ENCODE measurements at regions not wholly inside any gene's neighbourhood (a gene's known extent, or its start where the extent isn't known, plus 50 kb on each side); places are given as distances from the start of the nearest gene placed in this dataset.

DNA sequence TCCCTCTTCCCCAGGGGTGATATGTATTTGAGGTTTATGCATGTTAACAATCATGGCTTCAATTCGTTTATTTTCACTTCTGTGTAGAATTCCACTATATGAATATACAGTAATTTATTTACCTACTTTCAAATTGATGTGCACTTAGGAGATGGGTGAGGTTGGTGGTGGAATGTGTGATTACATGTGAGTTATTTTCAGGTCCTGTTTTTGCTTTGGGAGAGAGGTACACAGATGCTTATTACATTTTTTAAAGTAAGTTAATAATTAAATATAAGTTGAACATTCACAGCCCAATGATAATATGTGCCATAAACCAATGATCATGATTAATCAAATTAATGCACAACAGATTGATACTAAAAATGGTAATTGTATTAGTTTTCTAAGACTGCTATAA is 79.5 kb downstream of the SPRY1 start:
- Histone ChIP-seq H3K4me3 (ENCODE audit: extremely low read depth, insufficient read depth, low read length, poor library complexity, severe bottlenecking) (no peak overlapping the region), H3K4me1 (ENCODE audit: control insufficient read depth, insufficient read depth, low read length, poor library complexity, severe bottlenecking) (peaks cover 19% of the 10 kb centered on the region), H3K36me3 (ENCODE audit: control insufficient read depth, insufficient read depth, low read length) (no peaks in the 10 kb centered on the region), H3K9me3 (ENCODE audit: control insufficient read depth, low read length) (no peaks in the 10 kb centered on the region), H3K27ac (ENCODE audit: low read depth, low read length, severe bottlenecking) (no peak overlapping the region)
- no CpG with 5 or more reads among the region's 1 CpG for WGBS, 2 experiments (ENCODE audit: insufficient coverage in 2 of 2)

DNA sequence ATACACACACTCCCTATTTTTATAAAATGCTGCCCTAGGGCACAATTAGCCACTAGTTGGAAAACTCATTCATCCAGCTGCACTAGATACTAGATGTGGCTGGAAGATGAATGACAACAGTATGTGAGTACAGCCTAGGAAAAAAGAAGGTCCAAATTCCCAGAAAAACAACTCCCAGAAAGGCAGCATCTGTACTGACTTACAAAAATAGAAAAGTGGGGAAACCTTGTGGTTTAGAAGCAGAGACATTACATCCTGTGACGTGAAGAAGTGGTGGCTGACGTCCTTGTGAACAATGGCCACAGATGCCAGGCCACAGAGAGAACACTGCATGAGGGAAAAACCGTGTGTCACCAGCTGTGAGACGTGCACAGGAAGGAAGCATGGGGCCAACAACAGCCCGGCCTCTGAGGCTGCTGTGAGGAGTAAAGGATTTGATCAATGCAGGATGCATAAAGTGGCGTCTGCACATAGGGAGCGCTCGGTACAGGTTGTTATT is 81.2 kb downstream of the SPRY1 start:
- 63 to 75% methylated on average over 4 to 6 of the region's 8 CpGs for WGBS, 2 experiments (ENCODE audit: insufficient coverage in 2 of 2)
- no peaks in the 10 kb centered on the region for H3K36me3 ChIP-seq (ENCODE audit: control insufficient read depth, insufficient read depth, low read length)
- H3K27ac ChIP-seq (ENCODE audit: low read depth, low read length, severe bottlenecking) = no peak overlapping the region
- peaks cover 19% of the 10 kb centered on the region for H3K4me1 ChIP-seq (ENCODE audit: control insufficient read depth, insufficient read depth, low read length, poor library complexity, severe bottlenecking)
- no peak overlapping the region for H3K4me3 ChIP-seq (ENCODE audit: extremely low read depth, insufficient read depth, low read length, poor library complexity, severe bottlenecking)
- no peaks in the 10 kb centered on the region for H3K9me3 ChIP-seq (ENCODE audit: control insufficient read depth, low read length)

DNA sequence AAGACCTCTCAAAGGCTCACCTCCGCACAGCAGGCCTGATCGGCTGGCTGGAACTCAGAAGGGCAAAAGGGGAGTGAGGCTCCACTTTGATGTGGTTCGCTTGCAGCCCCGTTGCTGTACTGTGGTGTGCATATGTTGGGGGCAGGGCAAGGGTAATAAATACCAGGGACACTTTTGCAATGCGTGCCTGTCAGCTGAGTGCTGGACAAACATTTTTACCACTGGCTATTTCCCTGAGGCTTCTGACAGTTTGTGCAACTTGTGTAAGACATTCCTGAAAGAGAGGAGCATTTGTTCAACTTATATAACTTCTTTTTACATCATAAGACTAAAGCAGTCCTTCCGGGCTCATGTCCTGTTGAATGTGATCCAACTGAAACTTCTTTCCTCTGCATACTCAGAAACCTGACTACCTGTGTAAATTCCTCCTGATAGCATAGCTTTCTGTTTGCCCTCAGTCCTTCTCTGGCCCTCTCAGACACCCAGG is 82.3 kb downstream of the SPRY1 start:
- H3K4me1 ChIP-seq (ENCODE audit: control insufficient read depth, insufficient read depth, low read length, poor library complexity, severe bottlenecking) = peaks cover 19% of the 10 kb centered on the region
- no peaks in the 10 kb centered on the region for H3K9me3 ChIP-seq (ENCODE audit: control insufficient read depth, low read length)
- 63 to 75% methylated on average over 2 to 3 of the region's 6 CpGs for WGBS, 2 experiments (ENCODE audit: insufficient coverage in 2 of 2)
- no peak overlapping the region for H3K4me3 ChIP-seq (ENCODE audit: extremely low read depth, insufficient read depth, low read length, poor library complexity, severe bottlenecking)
- no peaks in the 10 kb centered on the region for H3K36me3 ChIP-seq (ENCODE audit: control insufficient read depth, insufficient read depth, low read length)
- H3K27ac ChIP-seq (ENCODE audit: low read depth, low read length, severe bottlenecking) = peak overlapping the region; percentile 57

DNA sequence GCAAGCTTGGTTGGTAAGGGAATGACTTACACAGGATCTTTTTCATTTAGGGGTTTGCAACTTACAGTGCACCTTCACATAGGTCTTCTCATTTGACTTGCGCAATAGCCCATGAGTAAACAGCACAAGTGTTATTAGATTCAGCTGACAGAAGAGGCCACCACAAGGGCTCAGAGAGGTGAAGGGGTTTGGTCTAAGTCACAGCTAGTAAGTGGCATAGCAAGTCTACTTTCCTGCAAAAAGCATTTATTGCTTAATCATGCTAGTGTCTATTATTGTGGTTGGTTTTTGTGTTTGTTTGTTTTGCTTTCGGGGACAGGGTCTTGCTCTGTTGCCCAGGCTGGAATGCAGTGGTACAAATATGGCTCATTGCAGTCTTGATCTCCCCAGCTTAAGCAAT is 83.3 kb downstream of the SPRY1 start:
- peaks cover 19% of the 10 kb centered on the region for H3K4me1 ChIP-seq (ENCODE audit: control insufficient read depth, insufficient read depth, low read length, poor library complexity, severe bottlenecking)
- WGBS, 2 experiments (ENCODE audit: insufficient coverage in 2 of 2) = 100% methylated on average over 1 of the region's 2 CpGs
- no peaks in the 10 kb centered on the region for H3K36me3 ChIP-seq (ENCODE audit: control insufficient read depth, insufficient read depth, low read length)
- no peaks in the 10 kb centered on the region for H3K9me3 ChIP-seq (ENCODE audit: control insufficient read depth, low read length)
- H3K27ac ChIP-seq (ENCODE audit: low read depth, low read length, severe bottlenecking) = no peak overlapping the region
- H3K4me3 ChIP-seq (ENCODE audit: extremely low read depth, insufficient read depth, low read length, poor library complexity, severe bottlenecking) = no peak overlapping the region

DNA sequence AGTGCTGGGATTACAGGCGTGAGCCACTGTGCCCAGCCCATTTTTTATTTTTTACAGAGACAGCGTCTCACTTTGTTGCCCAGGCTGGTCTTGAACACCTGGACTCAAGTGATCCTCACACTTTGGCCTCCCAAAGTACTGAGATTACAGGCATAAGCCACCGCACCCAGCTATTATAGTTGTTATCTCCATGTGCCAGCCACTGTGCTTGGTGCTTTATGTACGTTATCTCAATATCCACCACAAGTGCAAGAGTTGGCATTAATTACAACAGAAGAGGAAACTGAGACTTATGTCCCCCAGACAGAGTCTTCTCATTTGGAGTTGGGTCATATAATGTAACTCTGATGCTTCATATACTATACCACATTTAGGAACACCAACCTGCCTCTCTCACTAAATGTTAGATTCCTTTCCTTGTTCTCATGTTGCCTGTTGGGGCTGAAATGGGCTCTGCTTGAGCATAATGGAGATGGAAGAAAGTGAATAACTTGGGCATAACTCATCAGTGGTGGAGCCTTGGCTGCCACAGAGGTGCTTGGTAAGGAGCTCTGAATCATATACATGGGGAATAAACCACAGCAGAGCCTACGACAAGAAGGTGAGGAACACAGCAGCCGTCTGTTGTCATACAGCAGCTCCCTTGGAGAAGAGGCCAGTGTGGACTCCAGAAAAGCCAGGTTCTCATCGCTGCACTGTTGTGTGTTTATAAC is 84.3 kb downstream of the SPRY1 start:
- WGBS, 2 experiments (ENCODE audit: insufficient coverage in 2 of 2) = 73 to 75% methylated on average over 6 of the region's 7 CpGs
- Histone ChIP-seq H3K27ac (ENCODE audit: low read depth, low read length, severe bottlenecking) (no peak overlapping the region), H3K9me3 (ENCODE audit: control insufficient read depth, low read length) (no peaks in the 10 kb centered on the region), H3K36me3 (ENCODE audit: control insufficient read depth, insufficient read depth, low read length) (no peaks in the 10 kb centered on the region), H3K4me1 (ENCODE audit: control insufficient read depth, insufficient read depth, low read length, poor library complexity, severe bottlenecking) (peaks cover 19% of the 10 kb centered on the region), H3K4me3 (ENCODE audit: extremely low read depth, insufficient read depth, low read length, poor library complexity, severe bottlenecking) (no peak overlapping the region)

DNA sequence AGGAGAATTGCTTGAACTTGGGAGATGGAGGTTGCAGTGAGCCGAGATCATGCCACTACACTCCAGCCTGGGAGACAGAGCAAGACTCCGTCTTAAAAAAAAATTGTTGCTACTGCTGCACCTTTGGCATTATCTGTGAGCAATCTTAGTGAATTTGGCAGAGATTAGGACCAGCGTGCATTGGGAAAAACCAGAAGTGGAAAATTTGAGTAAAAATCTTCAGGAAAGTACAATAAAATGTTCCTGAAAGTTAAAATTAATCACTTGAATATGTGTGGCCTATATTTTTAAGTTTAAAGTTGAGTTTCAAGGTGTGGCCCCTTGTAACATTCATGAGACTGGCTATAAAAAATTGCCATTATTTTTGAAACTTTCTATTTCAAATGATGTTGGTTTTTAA is 85.1 kb downstream of the SPRY1 start:
- Histone ChIP-seq H3K9me3 (ENCODE audit: control insufficient read depth, low read length) (no peaks in the 10 kb centered on the region), H3K27ac (ENCODE audit: low read depth, low read length, severe bottlenecking) (no peak overlapping the region), H3K36me3 (ENCODE audit: control insufficient read depth, insufficient read depth, low read length) (no peaks in the 10 kb centered on the region), H3K4me3 (ENCODE audit: extremely low read depth, insufficient read depth, low read length, poor library complexity, severe bottlenecking) (no peak overlapping the region), H3K4me1 (ENCODE audit: control insufficient read depth, insufficient read depth, low read length, poor library complexity, severe bottlenecking) (peaks cover 19% of the 10 kb centered on the region)
- 96 to 97% methylated on average over 3 of the region's 3 CpGs for WGBS, 2 experiments (ENCODE audit: insufficient coverage in 2 of 2)

DNA sequence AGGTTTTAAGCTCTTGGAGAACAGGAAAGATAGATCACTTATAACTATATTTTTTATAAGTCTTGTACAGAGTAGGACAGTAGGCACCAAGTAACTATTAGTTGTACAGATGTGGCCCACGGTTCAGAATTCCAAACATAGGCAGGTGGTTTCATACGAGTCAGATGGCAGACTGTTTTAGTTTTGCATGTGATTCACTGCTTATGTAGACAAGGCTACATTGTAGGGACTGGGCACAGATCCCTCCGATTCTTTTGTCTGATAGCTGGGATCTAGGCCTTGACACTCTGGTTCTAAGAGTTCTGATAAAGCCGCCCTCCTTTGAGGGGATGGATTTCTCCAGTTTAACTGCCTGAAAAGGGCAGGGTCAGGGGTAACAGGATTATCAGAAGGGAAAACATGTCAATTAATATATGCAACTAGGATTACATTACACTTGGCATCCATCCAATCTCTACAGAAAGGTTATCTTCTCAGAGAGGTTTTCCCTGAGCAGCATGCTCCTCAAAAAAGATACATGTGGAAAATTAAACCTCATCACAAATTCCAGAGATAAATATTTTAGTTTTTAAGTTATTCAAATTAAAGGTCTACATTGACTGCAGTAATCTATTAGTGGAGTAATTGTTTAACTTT is 87.8 kb downstream of the SPRY1 start:
- peaks cover 8% of the 10 kb centered on the region for H3K4me1 ChIP-seq (ENCODE audit: control insufficient read depth, insufficient read depth, low read length, poor library complexity, severe bottlenecking)
- 92 to 95% methylated on average over 3 to 4 of the region's 4 CpGs for WGBS, 2 experiments (ENCODE audit: insufficient coverage in 2 of 2)
- H3K36me3 ChIP-seq (ENCODE audit: control insufficient read depth, insufficient read depth, low read length) = no peaks in the 10 kb centered on the region
- no peak overlapping the region for H3K27ac ChIP-seq (ENCODE audit: low read depth, low read length, severe bottlenecking)
- H3K4me3 ChIP-seq (ENCODE audit: extremely low read depth, insufficient read depth, low read length, poor library complexity, severe bottlenecking) = no peak overlapping the region
- H3K9me3 ChIP-seq (ENCODE audit: control insufficient read depth, low read length) = no peaks in the 10 kb centered on the region

DNA sequence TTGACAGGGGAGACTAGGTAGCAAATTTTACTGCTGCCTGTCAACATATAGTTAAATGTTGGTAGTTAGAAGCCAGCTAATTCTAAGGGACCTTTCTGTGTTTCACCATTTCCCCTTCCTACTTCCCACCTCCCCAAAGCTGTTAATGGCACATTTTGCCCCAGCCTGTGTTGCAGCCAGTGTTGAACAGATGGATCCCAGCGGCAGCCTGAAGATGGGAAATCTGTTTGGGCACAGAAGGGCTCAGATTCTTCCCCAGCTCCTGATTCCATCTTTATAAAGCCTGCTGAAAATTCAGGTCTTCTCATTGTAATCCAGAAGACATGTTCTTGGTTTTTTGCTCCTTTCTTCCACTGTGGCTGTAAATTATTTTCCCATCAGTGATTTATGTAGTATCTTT is 89.0 kb downstream of the SPRY1 start:
- WGBS, 2 experiments (ENCODE audit: insufficient coverage in 2 of 2) = 63% methylated on average over 1 of the region's 1 CpG; no CpG with 5 or more reads in 1 of the 2 experiments
- no peaks in the 10 kb centered on the region for H3K4me1 ChIP-seq (ENCODE audit: control insufficient read depth, insufficient read depth, low read length, poor library complexity, severe bottlenecking)

DNA sequence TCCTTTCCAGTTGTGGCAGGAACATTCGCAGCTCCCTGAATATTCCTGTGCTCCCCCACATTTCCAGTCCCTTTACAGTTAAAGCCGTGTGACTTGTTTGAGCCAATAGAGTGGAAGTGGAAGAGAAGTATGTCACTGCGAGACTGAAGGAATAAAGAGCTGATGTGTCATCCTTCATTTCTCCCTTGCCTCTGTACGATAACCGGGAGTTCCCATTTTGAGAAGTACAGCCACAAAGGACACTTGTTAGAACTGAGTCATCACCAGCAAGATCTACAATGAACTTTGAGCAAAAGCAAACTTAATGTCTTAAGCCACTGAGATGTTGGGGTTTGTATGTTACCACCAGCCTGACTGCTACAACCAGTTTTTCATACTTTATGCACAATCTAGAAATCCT is 92.3 kb downstream of the SPRY1 start:
- no peak overlapping the region for H3K4me3 ChIP-seq (ENCODE audit: extremely low read depth, insufficient read depth, low read length, poor library complexity, severe bottlenecking)
- H3K4me1 ChIP-seq (ENCODE audit: control insufficient read depth, insufficient read depth, low read length, poor library complexity, severe bottlenecking) = no peaks in the 10 kb centered on the region
- H3K27ac ChIP-seq (ENCODE audit: low read depth, low read length, severe bottlenecking) = peak overlapping the region; percentile 2
- no peaks in the 10 kb centered on the region for H3K36me3 ChIP-seq (ENCODE audit: control insufficient read depth, insufficient read depth, low read length)
- H3K9me3 ChIP-seq (ENCODE audit: control insufficient read depth, low read length) = no peaks in the 10 kb centered on the region
- 75% methylated on average over 2 of the region's 5 CpGs; no CpG with 5 or more reads in 1 of the 2 experiments for WGBS, 2 experiments (ENCODE audit: insufficient coverage in 2 of 2)

More for the DNA sequence above, 89.0 kb downstream of the SPRY1 start:
- H3K27ac ChIP-seq (ENCODE audit: low read depth, low read length, severe bottlenecking) = no peak overlapping the region
- H3K4me3 ChIP-seq (ENCODE audit: extremely low read depth, insufficient read depth, low read length, poor library complexity, severe bottlenecking) = no peak overlapping the region
- H3K36me3 ChIP-seq (ENCODE audit: control insufficient read depth, insufficient read depth, low read length) = no peaks in the 10 kb centered on the region
- H3K9me3 ChIP-seq (ENCODE audit: control insufficient read depth, low read length) = no peaks in the 10 kb centered on the region

DNA sequence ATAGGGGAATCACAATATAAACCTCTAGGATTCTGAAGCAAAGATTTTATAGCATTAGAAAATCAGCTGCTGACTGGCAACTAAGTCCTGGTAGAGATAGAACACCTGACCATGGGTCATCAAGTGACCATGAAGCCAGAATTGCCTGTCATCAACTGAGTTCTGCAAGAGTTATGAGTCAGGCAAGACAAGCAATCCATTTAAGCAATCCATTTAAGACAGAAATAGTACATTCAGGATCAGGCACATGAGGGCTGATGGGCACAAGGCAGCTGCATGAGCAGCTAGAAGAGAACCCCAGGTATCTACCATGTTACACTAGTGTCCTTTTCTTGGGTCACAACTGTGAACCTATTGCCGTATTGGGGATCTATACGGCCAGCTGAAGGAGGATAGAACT is 98.9 kb downstream of the SPRY1 start:
- Histone ChIP-seq H3K4me1 (ENCODE audit: control insufficient read depth, insufficient read depth, low read length, poor library complexity, severe bottlenecking) (no peaks in the 10 kb centered on the region), H3K36me3 (ENCODE audit: control insufficient read depth, insufficient read depth, low read length) (no peaks in the 10 kb centered on the region), H3K4me3 (ENCODE audit: extremely low read depth, insufficient read depth, low read length, poor library complexity, severe bottlenecking) (no peak overlapping the region), H3K27ac (ENCODE audit: low read depth, low read length, severe bottlenecking) (no peak overlapping the region), H3K9me3 (ENCODE audit: control insufficient read depth, low read length) (no peaks in the 10 kb centered on the region)
- WGBS, 2 experiments (ENCODE audit: insufficient coverage in 2 of 2) = 75% methylated on average over 2 of the region's 2 CpGs; no CpG with 5 or more reads in 1 of the 2 experiments

DNA sequence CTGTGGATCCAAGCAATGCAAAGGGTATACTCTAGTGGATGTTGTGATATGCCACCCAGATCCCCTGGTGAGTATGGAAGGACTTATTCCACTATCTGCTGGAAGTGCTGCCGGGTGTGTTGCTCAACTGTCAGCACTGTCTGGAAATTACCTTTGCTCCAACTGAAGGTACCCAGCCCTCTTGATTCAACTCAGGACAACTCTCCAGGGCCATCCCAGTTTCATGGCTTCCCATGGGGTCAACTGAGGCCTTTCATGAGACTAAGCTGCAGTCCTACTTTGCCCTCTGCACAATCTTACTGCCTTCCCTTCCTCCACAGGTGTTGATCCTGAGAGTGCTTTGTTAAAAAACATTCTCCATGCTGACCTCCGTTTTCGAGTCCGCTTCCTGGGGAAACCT is 99.8 kb downstream of the SPRY1 start:
- Histone ChIP-seq H3K4me1 (ENCODE audit: control insufficient read depth, insufficient read depth, low read length, poor library complexity, severe bottlenecking) (no peaks in the 10 kb centered on the region), H3K27ac (ENCODE audit: low read depth, low read length, severe bottlenecking) (no peak overlapping the region), H3K9me3 (ENCODE audit: control insufficient read depth, low read length) (no peaks in the 10 kb centered on the region), H3K36me3 (ENCODE audit: control insufficient read depth, insufficient read depth, low read length) (no peaks in the 10 kb centered on the region), H3K4me3 (ENCODE audit: extremely low read depth, insufficient read depth, low read length, poor library complexity, severe bottlenecking) (no peak overlapping the region)
- WGBS, 2 experiments (ENCODE audit: insufficient coverage in 2 of 2) = 92 to 100% methylated on average over 4 of the region's 4 CpGs
